ENCODE measurements at regions not wholly inside any gene's neighbourhood (a gene's known extent, or its start where the extent isn't known, plus 50 kb on each side); places are given as distances from the start of the nearest gene placed in this dataset.
A peak's percentile ranks its signal among the peaks of the same experiment; 100 is the strongest.

GRCh38 chr2:49262801-49263560 is 108.7 kb upstream of the FSHR start:
- H3K27me3 Mint-ChIP-seq (ENCODE audit: insufficient read depth, low read depth, poor library complexity): peaks cover 2% of the 10 kb centered on the region
- H3K4me1 Mint-ChIP-seq: peaks cover 2% of the 10 kb centered on the region; the same call in 2 of the 3 replicates
- H3K4me3 Mint-ChIP-seq: no peak overlapping the region
- no peak overlapping the region for H3K27ac Mint-ChIP-seq
- Histone ChIP-seq H3F3A (replicated peaks; ENCODE audit: low read depth) (no peaks in the 10 kb centered on the region), H3K36me3 (ENCODE audit: insufficient read depth) (no peaks in the 10 kb centered on the region), H3K27me3 (ENCODE audit: insufficient read depth) (no peaks in the 10 kb centered on the region), H3K4me3 (no peak overlapping the region), H4K20me1 (replicated peaks; ENCODE audit: insufficient read depth) (no peaks in the 10 kb centered on the region), H3K27ac (ENCODE audit: low read depth) (no peak overlapping the region), H3K4me1 (ENCODE audit: insufficient read depth) (no peaks in the 10 kb centered on the region; the same call in 1 of the 2 replicates), H3K9me2 (ENCODE audit: insufficient read depth) (no peaks in the 10 kb centered on the region; the same call in 1 of the 2 replicates), H3K79me2 (replicated peaks; ENCODE audit: insufficient read depth) (no peaks in the 10 kb centered on the region), H3K4me2 (no peak overlapping the region), H2AFZ (0 out of 2 replicates have a peak overlapping the region, but pooled peaks have one; percentile 10)
- H3K9me3 Mint-ChIP-seq: no peaks in the 10 kb centered on the region
- H3K36me3 Mint-ChIP-seq (ENCODE audit: low read depth): no peaks in the 10 kb centered on the region
- DNase-seq (ENCODE audit: low spot score): no peak
- TF ChIP-seq ZNF462 (CRISPR knock-in tag; IDR thresholded peaks at IDR 0.05) (no peak), STAT1 (IDR thresholded peaks at IDR 0.05; ENCODE audit: unreplicated experiment) (no peak), POLR2AphosphoS5 (IDR thresholded peaks at IDR 0.05; ENCODE audit: low read depth) (no peak), ETS1 (IDR thresholded peaks at IDR 0.05) (no peak), JUNB (IDR thresholded peaks at IDR 0.05; ENCODE audit: unreplicated experiment) (no peak), ZNF331 (CRISPR knock-in tag; IDR thresholded peaks at IDR 0.05; ENCODE audit: low read depth) (no peak), EZH2 (IDR thresholded peaks at IDR 0.05; ENCODE audit: low read depth, unreplicated experiment) (no peak), CTCF (conservative IDR thresholded peaks at IDR 0.05; ENCODE audit: low read depth in 2 of 2) (no peak), CREB1 (CRISPR knock-in tag; IDR thresholded peaks at IDR 0.05; ENCODE audit: low read depth) (no peak), ZNF114 (CRISPR knock-in tag; IDR thresholded peaks at IDR 0.05) (no peak), EZH2phosphoT487 (IDR thresholded peaks at IDR 0.05; ENCODE audit: unreplicated experiment) (no peak), REST (IDR thresholded peaks at IDR 0.05; ENCODE audit: unreplicated experiment) (no peak), NANOG (IDR thresholded peaks at IDR 0.05; ENCODE audit: borderline replicate concordance) (no peak)
- ATAC-seq: no peak

Data from GM23338 (cell line).